Mesothelial cell of epicardium (in vitro differentiated cells): ENCODE measurements at regions not wholly inside any gene's neighbourhood (a gene's known extent, or its start where the extent isn't known, plus 50 kb on each side); places are given as distances from the start of the nearest gene placed in this dataset.
"Not testable (repeated sequence)": the region's sequence is repeated elsewhere in the genome, so short reads cannot be mapped to it uniquely, and the experiment has no call there.

Source experiments
- DNase-seq, 2 experiments: peaks; one replicate each; pipeline ENCODE4 v3.0.0; 2021; ENCODE audit warnings: low spot score in 2 of 2; ENCODE audit not compliant: unreplicated experiment in 2 of 2
- H3K27ac Mint-ChIP-seq: 2 replicates; pipeline ENCODE4 v1.8.0; 2021; ENCODE audit warnings: mixed read lengths
- H3K27me3 Mint-ChIP-seq: 2 replicates; pipeline ENCODE4 v1.8.0; 2021; ENCODE audit warnings: low read depth, mixed read lengths
- H3K36me3 Mint-ChIP-seq: 2 replicates; pipeline ENCODE4 v1.8.0; 2021; ENCODE audit warnings: mixed read lengths
- H3K4me1 Mint-ChIP-seq: 2 replicates; pipeline ENCODE4 v1.8.0; 2021; ENCODE audit warnings: mixed read lengths
- H3K4me3 Mint-ChIP-seq: 2 replicates; pipeline ENCODE4 v1.8.0; 2021; ENCODE audit warnings: mild to moderate bottlenecking, moderate library complexity, mixed read lengths
- H3K9me3 Mint-ChIP-seq: 2 replicates; pipeline ENCODE4 v1.8.0; 2021; ENCODE audit warnings: mixed read lengths
- TF ChIP-seq, protein P1 (sequence below): fragments of 200-600 bp; sonication (generic); IDR thresholded peaks from one replicate; pipeline ENCODE4 v1.5.0; 2021; ENCODE audit warnings: antibody characterized with exemption; ENCODE audit not compliant: unreplicated experiment

GRCh38 chr11:49850541-49850940 lies 101.7 kb upstream of the OR4C13 start:
- not testable (repeated sequence) for H3K27ac Mint-ChIP-seq, H3K4me1 Mint-ChIP-seq, H3K4me3 Mint-ChIP-seq, DNase-seq, H3K36me3 Mint-ChIP-seq, H3K27me3 Mint-ChIP-seq
- H3K9me3 Mint-ChIP-seq = peaks cover 24% of the 10 kb centered on the region

GRCh38 chr11:49851511-49851910 lies 100.7 kb upstream of the OR4C13 start:
- no peaks in the 10 kb centered on the region for H3K4me1 Mint-ChIP-seq
- no peak for DNase-seq
- H3K27me3 Mint-ChIP-seq = no peaks in the 10 kb centered on the region
- no peak overlapping the region for H3K4me3 Mint-ChIP-seq
- TF ChIP-seq, protein P1, sequence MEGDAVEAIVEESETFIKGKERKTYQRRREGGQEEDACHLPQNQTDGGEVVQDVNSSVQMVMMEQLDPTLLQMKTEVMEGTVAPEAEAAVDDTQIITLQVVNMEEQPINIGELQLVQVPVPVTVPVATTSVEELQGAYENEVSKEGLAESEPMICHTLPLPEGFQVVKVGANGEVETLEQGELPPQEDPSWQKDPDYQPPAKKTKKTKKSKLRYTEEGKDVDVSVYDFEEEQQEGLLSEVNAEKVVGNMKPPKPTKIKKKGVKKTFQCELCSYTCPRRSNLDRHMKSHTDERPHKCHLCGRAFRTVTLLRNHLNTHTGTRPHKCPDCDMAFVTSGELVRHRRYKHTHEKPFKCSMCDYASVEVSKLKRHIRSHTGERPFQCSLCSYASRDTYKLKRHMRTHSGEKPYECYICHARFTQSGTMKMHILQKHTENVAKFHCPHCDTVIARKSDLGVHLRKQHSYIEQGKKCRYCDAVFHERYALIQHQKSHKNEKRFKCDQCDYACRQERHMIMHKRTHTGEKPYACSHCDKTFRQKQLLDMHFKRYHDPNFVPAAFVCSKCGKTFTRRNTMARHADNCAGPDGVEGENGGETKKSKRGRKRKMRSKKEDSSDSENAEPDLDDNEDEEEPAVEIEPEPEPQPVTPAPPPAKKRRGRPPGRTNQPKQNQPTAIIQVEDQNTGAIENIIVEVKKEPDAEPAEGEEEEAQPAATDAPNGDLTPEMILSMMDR = no peak
- H3K27ac Mint-ChIP-seq = no peak overlapping the region
- peaks cover 29% of the 10 kb centered on the region for H3K9me3 Mint-ChIP-seq
- peaks cover 5% of the 10 kb centered on the region for H3K36me3 Mint-ChIP-seq

GRCh38 chr11:49851971-49852389 lies 100.2 kb upstream of the OR4C13 start:
- Mint-ChIP-seq H3K4me1 (no peaks in the 10 kb centered on the region), H3K4me3 (no peak overlapping the region), H3K27me3 (no peaks in the 10 kb centered on the region), H3K9me3 (peaks cover 30% of the 10 kb centered on the region), H3K27ac (no peak overlapping the region), H3K36me3 (peaks cover 5% of the 10 kb centered on the region)
- TF ChIP-seq, protein P1 = no peak
- no peak for DNase-seq

DNA sequence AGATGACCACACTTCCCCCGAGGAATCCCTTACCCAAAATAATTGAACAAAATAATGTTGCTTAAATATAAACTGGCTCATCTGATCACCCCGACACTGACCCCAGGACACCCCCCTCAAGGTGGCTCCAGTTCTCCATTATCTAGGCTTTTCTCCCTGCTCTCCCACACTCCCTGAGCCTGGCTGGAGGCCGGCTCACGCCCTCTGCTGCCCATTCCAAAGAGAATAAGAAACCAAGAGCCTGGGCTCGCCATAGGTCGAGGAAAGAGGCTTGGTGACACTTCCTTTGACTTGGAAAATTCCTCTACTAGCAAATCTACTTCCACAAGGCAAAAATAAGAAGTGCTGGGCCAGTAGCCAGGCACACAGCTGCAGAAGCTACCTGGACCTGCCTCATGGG lies 63.3 kb upstream of the OR4C13 start:
- H3K4me3 Mint-ChIP-seq, H3K27me3 Mint-ChIP-seq, H3K27ac Mint-ChIP-seq, H3K4me1 Mint-ChIP-seq, H3K36me3 Mint-ChIP-seq, DNase-seq: not testable (repeated sequence)
- peaks cover 30% of the 10 kb centered on the region for H3K9me3 Mint-ChIP-seq

DNA sequence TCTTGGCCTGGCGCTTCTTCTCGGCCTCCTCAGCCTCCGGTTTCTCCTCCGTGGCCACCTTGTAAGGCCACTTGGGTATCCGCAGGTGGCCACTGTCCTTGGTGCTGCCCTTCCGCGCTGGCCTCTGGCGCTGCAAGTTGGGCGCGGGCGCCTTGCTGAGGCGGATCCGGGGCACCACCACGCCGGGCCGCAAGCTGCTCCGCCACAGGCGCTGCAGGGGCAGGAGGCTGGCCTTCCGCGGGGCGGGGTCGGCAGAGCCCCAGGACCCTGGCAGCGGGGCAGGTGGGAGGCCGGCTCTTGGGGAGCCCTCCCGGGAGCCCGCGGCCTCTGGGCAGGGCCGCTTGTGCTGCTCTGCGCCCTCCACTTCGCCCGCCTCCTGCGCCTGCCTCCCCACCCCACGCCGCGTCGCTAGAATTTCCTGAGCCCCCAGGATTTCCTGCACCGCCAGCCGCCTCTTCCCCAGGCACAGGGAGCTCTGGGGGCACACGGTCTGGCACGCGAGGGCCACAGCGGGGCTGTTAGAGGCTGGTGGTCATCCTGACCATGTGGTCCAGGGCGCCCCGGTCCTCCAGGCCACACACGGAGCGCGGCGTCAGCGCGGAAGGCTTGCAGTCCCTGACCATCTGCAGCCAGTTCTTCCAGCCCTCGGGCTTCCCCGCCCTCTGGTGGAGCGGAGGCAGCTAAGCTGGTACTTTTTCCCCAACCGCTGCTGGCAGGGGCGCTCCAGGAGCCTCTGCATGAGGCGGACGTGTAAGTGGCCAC lies 60.1 kb upstream of the OR4C13 start:
- H3K4me3 Mint-ChIP-seq, H3K4me1 Mint-ChIP-seq, H3K27ac Mint-ChIP-seq, H3K27me3 Mint-ChIP-seq, H3K36me3 Mint-ChIP-seq, DNase-seq: not testable (repeated sequence)
- peaks cover 46% of the 10 kb centered on the region for H3K9me3 Mint-ChIP-seq

GRCh38 chr11:49893442-49893841 lies 58.7 kb upstream of the OR4C13 start:
- not testable (repeated sequence) for DNase-seq, H3K27me3 Mint-ChIP-seq, H3K4me3 Mint-ChIP-seq, H3K4me1 Mint-ChIP-seq, H3K27ac Mint-ChIP-seq, H3K36me3 Mint-ChIP-seq
- peaks cover 50% of the 10 kb centered on the region for H3K9me3 Mint-ChIP-seq
